ENCODE measurements at regions not wholly inside any gene's neighbourhood (a gene's known extent, or its start where the extent isn't known, plus 50 kb on each side); places are given as distances from the start of the nearest gene placed in this dataset.

DNA sequence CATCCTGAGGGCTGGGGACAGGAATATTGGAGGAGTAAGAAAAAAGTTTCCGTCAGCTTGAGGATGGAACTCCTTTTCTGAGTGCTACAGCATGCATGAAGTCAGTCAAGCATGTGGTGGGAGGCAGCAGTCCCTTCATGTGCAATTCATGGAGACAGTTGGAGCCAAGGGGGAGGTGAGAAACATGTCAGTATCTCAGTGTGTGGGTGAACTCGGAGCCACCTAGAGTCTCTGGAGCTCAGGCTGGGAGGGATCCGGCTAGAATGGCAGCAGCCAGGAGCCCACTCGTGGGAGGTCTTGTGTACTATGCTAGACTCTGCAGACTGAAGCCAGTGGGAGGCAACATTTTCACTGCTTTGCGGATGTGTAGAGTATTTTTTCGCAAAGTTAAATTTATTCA, 60.3 kb downstream of the AVPR1A start:
- no peak for DNase-seq (ENCODE audit: low spot score)

DNA sequence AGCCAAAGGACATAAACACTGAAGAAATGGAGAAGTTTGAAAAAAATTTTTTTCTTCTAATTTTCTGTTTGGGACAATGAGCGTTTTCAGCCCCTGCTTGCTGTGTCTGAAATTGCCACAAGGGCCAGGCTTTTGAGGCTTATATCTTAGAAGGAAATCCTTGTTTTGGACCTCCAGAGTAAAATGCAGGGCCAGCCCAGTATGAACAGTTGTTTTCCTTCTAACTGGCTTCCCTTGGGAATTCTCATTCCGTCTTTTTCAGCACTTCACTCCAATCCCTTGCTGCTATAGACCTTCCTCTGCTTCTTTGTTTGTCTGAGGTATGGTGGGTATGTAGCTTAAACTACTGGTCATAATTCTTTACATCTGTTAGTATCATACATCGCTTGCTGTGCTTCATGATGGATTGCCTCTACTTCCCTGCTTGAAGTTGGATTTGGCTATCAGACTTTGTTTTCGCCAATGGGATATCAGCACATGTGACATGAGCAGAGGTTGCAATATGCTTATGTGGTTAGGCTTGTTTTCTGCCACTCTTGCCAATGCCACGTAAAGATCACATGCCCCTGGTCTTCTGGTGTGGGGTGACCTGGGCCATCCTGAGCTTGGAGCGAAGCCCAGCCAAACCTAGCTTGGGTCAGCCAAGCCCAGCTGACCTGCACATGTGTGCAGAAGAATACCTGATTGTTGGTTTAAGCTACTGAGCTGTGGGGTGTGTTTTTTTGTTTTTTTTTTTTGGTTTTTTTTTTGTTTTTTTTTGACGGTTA, 64.7 kb downstream of the AVPR1A start:
- DNase-seq (ENCODE audit: low spot score), result no peak

DNA sequence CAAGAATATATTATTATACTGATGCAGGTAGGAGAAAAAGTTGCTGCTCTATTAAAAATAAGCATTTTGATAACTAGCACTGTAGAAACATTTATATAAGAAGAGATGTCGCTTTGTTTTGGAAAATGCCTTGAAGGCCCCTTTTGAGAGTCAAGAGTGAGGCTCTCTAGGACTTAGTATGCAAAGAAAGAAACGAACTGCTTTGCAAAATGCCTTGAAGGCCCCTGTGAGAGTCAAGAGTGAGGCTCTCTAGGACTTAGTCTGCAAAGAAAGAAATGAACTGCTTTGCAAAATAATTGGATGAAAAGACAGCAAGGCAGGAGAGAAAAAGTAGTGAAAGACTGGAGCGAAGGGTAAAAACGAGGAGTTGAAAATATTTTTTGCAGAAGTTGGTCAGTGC, 65.9 kb downstream of the AVPR1A start:
- no peak for DNase-seq (ENCODE audit: low spot score)

DNA sequence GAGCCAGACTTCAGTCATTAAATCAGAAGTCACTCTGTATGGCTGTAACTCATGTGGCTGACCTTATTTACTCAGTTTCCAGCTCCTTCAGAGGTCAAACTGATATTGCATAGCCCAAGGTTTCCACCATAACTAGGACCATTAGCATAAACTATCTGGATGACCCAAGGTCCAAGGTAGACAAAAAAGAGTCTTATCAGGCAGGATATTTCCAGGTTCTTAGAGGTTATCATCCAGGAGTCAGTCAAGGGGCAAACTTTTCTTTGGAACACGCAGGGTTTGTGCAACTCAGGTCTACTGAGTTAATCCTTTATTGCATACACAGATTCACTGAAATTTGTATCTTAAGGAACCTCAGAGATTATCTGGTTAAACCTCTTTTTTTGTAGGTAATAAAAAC, 66.5 kb downstream of the AVPR1A start:
- no peak for DNase-seq (ENCODE audit: low spot score)

DNA sequence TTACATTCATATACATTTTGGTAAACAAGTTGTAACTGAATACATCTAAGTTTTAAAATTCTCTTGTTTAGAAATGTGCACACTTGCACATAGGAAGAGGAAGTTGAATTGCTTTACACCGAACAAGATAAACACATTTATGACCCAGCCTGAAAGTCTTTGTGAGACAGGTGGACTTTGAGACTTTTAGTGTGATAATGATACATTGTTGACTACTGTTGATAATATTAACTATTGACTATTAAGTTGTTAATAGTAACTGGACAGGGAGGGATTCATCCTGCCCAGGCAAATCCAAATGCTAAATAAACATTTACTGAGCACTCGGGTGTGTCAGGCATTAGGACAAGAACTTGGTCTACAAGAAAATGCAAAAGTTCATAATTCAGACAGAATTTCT, 68.0 kb downstream of the AVPR1A start:
- no peak for DNase-seq (ENCODE audit: low spot score)

DNA sequence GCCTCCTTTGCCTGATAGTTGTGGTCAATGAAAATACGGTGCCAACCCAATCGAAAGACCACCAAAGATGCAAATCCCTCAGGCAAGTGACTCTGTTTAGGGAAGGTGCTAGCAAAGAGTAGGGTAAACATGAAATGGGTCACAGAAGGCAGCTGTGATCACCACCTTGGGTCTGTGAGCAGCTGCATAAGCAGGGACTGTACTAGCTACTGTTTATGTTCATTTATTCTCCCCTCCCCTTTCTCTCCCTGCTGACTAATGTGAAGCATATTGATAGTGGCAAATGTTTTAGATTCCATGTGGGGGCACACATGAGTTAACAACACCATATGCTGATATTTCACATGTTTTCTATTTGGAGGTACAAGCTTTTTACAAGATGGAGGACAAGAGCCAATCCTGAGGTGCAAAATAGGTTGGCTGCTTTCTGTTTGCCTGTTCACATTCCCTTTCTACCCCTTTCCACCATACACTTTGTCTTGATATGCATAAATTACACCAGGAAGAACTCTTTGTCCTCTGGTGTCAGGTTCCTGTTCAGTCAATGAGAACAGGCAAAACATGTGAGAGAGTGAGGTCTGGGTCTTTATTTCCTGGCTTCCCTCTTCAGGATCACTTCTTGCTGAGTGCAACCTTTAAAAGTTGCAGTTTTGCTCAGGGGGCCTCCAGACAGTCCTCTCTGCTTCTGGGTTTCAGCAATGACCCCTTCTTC, 71.1 kb downstream of the AVPR1A start:
- no peak for DNase-seq (ENCODE audit: low spot score)

DNA sequence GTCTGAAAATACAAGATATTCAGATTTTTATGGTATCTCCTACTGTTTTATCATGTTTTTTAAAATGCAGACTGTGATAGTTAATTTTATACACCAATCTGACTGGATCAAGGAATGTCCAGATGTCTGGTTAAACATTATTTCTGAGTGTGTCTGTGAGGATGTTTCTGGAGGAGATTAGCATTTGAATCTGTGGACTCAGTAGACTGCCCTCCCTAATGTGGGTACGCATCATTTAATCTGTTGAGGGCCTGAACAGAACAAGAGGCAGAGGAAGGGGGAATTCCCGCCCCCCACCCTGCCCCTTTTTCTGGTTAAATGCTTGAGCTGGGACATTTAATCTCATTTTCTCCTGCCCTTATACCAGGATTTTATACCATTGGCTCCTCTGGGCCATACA, 72.1 kb downstream of the AVPR1A start:
- DNase-seq (ENCODE audit: low spot score), result no peak

DNA sequence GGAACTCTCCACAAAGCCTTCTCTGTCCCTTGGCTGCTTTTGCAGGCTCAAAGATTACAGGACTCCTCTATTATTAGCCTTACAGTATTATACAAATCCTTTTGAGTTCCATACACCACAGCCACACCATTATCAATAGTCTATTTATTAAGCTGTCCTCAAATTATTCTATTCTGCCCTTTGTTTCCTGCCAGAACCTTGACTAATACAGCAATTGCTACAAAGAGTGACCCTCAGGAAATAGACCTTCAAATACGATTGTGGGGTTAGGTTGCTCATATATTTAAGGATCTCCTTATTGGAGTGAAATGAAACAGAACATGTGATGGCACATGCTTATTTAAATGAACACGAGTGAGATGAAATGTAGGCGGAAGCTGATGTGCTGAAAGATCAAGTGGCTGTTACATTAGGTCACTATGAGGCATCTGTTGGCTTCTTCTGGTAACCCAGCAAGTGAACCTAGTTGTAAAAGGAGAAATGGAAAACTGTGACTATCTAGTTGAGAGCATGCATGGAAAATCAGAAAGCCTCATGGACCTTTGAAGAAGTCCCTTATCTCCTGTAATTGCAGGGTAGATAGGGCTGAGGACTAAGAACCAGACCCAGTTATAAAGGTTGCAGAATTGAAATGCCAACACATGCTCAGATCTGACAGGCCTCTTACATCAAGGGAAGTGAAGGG, 75.5 kb downstream of the AVPR1A start:
- no peak for DNase-seq (ENCODE audit: low spot score)

DNA sequence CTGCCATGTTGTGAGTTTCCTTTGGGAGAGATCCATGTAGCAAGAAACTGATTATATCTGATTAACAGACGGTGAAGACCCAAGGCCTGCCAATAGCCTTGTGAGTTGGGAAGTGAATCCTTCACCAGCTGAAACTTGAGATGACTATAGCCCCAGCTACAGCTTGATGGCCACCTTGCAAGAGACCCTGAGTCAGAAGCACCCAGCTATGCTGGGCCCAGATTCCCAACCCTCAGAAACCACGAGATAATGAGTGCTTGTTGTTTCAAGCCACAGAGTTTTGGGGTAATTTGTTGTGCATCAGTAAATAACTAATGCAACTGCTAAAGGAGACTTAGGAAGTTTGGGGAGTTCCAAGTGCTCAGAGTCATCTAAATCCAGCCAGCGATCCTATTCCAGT, 80.3 kb downstream of the AVPR1A start:
- DNase-seq (ENCODE audit: low spot score), result no peak

DNA sequence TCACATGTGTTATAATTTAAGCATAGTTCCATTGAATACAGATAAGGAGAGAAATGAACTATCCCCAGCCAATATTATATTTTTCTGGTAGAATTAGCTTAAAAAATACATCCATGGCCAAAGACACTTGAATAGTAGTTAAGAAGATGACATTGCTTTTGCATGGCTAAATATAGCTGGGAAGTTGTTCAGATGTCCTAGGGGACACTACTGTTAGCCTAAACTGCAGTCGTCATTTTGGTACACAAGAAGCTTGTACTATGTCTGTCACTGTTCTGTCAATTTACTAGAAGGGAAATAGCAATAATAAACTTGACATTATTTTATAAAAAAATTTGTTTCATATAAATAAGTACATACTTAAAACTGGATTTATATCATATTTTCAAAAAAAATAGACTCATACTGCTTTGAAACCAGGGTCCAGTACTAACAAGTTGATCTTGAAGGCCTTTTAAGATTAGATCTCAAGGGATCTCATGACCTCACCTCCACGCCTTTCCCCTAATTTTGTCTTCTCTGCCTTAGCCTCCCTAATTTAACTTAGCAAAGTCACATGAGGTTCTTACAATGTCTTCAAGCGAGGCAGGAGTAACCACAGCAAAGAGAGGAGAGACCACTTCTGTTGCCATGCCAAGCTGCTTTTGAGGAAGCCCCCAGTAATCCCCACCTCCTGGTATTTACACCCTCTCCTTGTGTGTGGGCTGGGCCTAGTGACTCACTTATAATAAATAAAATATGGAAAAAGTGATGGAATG, 81.0 kb downstream of the AVPR1A start:
- no peak for DNase-seq (ENCODE audit: low spot score)

DNA sequence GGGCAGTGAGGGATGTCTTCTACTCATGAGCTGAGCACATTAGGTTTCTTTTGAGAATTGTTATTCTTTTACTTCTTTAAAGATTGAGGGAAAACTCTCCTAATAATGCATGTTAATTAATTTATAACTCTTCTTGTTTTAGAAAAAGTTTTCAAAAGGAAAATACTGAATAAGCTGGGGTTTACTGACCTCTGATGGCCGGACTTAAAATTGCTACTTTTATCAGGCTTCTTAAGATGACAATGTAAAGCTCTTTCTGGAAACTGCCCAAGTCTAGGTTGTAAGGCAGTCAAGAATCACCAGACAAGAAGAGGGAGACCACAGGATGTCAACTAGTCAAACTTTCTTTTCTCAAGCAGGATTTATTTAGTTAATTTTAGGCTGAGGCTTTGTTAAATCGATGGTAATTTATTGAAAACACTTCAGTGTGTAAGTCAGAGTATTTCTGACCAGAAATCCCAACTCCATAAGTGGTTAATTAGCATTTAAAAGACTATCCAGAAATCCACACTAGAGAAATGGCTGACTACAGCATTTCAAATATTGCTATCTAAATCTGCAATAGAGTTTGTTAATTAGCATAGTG, 82.1 kb downstream of the AVPR1A start:
- peak; percentile 75 for DNase-seq (ENCODE audit: low spot score)

DNA sequence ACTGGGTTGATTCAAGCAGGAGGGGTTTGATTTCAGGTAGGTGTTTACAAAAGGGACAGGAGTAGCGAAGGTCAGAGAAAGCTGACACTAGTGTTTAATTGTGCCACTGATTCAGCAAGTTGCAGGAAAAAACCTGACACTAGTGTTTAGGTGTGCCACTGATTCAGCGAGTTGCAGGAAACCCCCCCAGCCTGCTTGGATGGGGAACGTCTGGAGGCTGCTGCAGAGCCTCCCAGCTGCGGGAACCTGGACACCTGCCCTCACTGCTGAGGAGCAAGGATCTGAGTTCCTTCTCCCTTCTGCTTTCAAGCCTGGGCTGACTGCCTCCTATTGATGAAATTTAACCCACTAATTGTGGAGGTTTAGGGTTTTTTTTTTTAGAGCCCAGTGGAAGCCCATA, 84.2 kb downstream of the AVPR1A start:
- no peak for DNase-seq (ENCODE audit: low spot score)

DNA sequence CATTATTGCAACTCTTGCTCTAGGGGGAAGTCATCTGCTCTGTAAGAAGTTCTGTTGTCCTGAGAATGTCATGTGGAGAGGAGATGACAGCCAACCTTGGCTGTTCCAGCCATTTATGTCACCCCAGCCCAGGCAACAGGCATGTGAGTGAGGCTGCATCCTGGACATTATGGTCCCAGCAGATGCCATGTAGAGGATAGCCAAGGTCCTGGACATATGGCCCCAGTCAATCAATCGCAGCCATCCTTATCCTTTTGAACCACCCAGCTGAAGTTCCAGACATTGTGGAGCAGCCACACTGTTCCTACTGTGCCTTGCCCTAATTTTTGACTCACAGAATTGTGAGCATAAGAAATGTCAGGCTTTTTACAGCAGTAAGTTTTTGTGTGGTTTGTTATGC, 84.9 kb downstream of the AVPR1A start:
- no peak for DNase-seq (ENCODE audit: low spot score)

DNA sequence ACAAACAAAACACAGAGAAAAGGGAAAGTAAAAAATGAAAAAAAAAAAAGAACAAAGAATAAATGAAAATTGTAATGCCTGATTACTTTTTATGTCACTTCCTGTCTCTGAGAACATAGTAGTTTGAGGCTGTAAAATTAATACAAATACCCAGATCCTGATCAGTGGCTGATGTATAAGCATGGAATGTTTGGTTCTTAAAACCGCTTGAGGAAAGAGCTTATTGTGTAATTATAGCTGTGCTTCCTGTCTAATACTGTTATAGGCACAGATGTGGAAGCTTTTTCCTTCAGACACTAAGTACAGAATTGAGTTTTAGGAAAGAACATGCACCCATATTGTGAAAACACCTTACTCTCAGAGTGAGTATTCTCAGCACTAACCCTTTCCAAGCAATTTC, 86.9 kb downstream of the AVPR1A start:
- DNase-seq (ENCODE audit: low spot score), result no peak

DNA sequence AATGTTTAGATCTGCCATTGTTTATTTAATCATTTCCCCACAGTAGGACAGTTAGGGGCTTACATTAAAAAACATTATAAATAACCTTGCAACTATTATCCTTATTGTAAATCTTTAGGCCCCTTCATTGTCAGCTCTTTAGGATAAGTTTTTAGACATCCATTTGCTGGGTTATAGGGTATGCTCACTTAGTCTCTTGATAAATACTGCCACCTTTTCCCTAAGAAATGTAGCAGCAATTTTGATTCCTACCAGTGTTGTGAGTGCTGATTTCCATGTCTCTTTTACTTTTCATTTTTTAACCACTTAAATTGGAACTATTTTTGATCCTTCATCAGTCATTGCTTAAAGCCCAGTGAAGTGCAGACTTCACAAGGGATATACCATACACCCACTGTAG, 94.4 kb downstream of the AVPR1A start:
- no peak for DNase-seq (ENCODE audit: low spot score)

DNA sequence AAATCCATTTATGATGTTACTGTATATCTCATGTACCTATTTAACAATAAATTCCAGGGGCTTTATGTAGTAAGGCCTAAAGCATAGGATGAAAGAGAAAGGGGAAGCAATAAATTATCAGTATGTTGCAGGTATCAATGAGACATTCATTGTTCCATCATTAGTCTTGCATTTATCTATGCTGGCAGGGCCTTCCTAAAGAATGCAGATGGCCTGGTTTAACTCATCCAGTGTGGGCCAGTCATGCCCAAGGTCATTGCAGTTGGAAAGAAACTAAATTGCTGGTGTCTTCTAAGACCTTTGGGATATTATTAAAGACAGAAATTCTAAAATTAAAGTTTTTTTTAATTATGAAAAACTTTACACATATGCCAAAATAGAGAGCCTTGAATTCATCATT, 98.3 kb downstream of the AVPR1A start:
- DNase-seq (ENCODE audit: low spot score), result no peak

DNA sequence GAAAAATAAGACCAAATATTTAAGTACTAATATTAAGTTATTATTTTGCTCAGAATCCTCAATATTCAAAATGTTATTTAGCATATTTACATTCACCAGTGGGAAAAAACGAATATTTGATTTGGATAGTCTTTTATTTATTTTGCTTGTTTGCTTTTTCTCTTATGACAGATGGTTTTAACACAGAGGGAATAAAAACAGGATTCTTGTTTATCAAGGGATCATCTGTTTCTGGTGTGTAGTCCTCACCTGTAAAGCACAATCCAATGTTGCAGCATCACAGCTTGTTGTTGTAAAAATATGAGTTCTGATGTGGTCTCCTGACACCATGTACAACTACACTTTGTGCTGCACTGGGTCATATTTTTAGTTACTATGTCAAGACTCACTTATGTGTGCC, 103.9 kb downstream of the AVPR1A start:
- DNase-seq (ENCODE audit: low spot score), result no peak

DNA sequence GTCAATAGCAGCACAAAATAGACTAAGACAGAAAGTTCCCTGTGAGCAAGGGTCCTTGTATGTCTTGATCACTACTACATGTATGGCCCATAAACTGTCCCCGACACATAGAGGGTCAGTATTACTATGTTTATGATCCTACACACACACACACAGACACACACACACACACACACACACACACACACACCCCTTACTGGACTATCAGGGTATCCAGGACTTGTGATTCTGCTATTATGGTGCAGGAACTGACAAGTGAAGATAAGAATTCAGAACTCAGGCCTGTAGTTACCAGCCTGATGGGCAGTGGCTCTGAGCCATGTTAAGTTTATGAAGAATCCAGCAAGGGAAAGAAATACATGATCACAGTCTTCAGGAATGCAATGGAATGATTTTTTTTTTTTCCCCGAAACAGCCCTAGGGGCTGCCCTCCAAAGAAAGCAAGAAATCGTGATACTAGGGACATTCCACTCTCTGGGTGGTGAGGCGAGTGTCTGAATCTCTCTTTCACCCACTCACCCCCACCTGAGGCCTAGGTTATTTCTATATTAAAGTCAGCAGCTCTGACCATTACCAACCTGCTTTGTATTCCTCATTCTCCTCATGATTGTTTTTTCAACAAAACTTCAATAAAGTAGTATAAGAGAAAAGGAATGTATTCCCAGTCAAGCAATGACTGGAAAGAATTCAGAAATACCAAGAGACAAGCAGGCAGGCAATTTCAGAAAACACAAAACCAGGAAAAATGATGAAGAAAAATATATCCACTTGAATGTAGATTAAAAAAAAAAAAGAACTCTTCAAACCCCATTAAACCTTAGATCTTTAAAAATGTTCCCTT, 105.8 kb downstream of the AVPR1A start:
- no peak for DNase-seq (ENCODE audit: low spot score)

DNA sequence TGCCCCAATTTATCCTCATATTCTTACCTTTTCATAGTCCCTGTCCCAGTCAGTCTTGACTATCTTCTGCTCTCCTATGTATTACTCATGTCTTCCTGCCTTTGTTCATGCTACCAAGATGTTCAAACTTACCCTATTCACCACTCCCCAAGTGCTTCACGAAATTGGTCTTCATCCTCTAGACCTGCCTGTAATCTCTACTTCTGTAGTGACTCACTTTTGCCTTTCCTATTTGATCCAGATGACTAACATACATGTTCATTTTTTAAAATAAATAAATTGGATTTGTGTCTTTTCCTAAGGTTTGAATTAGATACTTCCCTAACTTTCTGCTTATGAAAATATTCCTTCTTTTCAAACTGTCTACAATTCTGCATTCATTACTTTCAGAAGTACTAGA, 107.7 kb upstream of the PPM1H start:
- DNase-seq (ENCODE audit: low spot score), result no peak

DNA sequence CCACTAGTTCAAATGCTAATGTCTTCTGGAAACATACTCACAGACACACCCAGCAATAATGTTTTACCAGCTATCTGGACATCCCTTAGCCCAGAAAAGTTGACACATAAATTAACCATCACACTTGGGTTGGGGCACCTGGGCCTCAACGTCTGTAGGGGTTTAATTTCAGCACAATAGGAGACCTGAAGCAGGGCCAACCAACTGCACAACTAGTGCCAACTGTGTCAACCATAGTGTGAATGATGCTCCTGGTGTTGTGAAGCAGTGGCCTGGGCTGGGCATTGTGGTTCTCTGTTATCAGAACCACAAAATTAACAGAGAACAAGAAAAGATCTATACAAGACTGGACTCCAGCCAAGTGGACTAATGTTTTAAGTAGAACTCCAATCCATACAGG, 106.7 kb upstream of the PPM1H start:
- no peak for DNase-seq (ENCODE audit: low spot score)

DNA sequence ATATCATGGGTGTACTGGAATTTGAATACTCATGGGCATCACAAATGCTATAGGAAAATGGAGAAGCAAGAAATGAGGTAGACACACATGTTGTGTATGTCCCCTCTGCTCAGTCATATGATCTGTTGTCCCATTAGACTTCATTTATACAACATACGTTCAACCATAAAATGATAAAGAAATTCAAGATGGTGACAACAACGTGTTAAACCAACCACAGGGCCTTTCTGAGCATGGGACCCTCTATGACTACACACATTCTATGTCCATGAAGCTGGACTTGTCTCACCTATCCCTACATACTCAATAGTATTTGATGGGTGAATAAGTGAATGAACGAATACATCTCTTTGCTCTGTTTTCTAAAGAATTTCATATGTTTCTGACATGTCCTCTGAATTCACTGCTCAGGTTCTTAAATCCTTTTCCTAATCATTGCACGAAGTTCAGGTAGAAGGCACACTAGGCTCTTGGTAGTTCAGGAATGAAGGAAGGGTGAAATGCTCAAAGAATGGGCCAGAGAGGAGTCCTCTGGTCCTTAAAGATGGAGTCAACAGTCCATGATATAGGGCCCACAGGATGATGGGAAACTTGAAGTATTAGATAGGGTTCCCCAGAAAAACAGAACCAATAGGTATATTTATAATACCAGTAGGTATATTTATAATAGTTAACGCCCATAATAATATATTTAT, 105.7 kb upstream of the PPM1H start:
- no peak for DNase-seq (ENCODE audit: low spot score)

Measured in pons (tissue), 1 donor.